SK-N-SH treated with all-trans-retinoic acid at 6 μM for 48 hours (cell line): ENCODE measurements at regions not wholly inside any gene's neighbourhood (a gene's known extent, or its start where the extent isn't known, plus 50 kb on each side); places are given as distances from the start of the nearest gene placed in this dataset.

Experiments used
- ATAC-seq: fragments of 200-7000 bp; cut with Tn5 transposase; 3 replicates; pipeline ENCODE4 v1.9.1; 2020; ENCODE audit warnings: mild to moderate bottlenecking, moderate library complexity
- ARNTL ChIP-seq: fragments of 450-650 bp; formaldehyde crosslinking; IDR thresholded peaks from 2 replicates; pipeline ENCODE4 v1.5.0; 2020; ENCODE audit warnings: low read depth, mild to moderate bottlenecking, moderate library complexity, borderline replicate concordance
- BACH2 ChIP-seq: fragments of 250-450 bp; sonication (Bioruptor Pico); IDR thresholded peaks from 2 replicates; pipeline ENCODE4 v1.9.0; 2021; ENCODE audit warnings: mild to moderate bottlenecking, borderline replicate concordance
- CREB5 ChIP-seq: fragments of 250-450 bp; sonication (Bioruptor Pico); IDR thresholded peaks from 2 replicates; pipeline ENCODE4 v1.5.1; 2020; ENCODE audit warnings: low read depth, mild to moderate bottlenecking, moderate library complexity
- CSDC2 ChIP-seq: fragments of 250-450 bp; sonication (Bioruptor Pico); IDR thresholded peaks from 2 replicates; pipeline ENCODE4 v1.5.0; 2020; ENCODE audit warnings: mild to moderate bottlenecking, moderate library complexity
- CSRNP3 ChIP-seq: fragments of 250-450 bp; sonication (Bioruptor Pico); IDR thresholded peaks from 2 replicates; pipeline ENCODE4 v1.5.1; 2021; ENCODE audit warnings: mild to moderate bottlenecking, moderate library complexity
- ESRRG ChIP-seq: fragments of 250-450 bp; sonication (Bioruptor Pico); IDR thresholded peaks from 2 replicates; pipeline ENCODE4 v1.6.1; 2021; ENCODE audit warnings: mild to moderate bottlenecking
- ISL1 ChIP-seq: fragments of 250-450 bp; sonication (Bioruptor Pico); IDR thresholded peaks from 2 replicates; pipeline ENCODE4 v2.1.2; 2022; ENCODE audit warnings: mild to moderate bottlenecking, moderate library complexity
- OSR1 ChIP-seq: fragments of 250-450 bp; sonication (Bioruptor Pico); IDR thresholded peaks from 2 replicates; pipeline ENCODE4 v1.8.0; 2022; ENCODE audit warnings: moderate library complexity, mild to moderate bottlenecking, inconsistent platforms
- PATZ1 ChIP-seq: fragments of 250-450 bp; sonication (Bioruptor Pico); IDR thresholded peaks from 2 replicates; pipeline ENCODE4 v1.8.0; 2020; ENCODE audit warnings: mild to moderate bottlenecking, moderate library complexity, borderline replicate concordance
- PPARA ChIP-seq: fragments of 250-450 bp; sonication (Bioruptor Pico); IDR thresholded peaks from 2 replicates; pipeline ENCODE4 v1.5.0; 2020; ENCODE audit warnings: mild to moderate bottlenecking, borderline replicate concordance
- RARB ChIP-seq: fragments of 250-450 bp; sonication (Bioruptor Pico); IDR thresholded peaks from 2 replicates; pipeline ENCODE4 v1.8.0; 2021; ENCODE audit warnings: mild to moderate bottlenecking, moderate library complexity
- SNAI2 ChIP-seq: fragments of 250-450 bp; sonication (Bioruptor Pico); IDR thresholded peaks from 2 replicates; pipeline ENCODE4 v1.5.0; 2020; ENCODE audit warnings: mild to moderate bottlenecking, moderate library complexity
- TCF4 ChIP-seq: fragments of 250-450 bp; sonication (Bioruptor Pico); IDR thresholded peaks from 2 replicates; pipeline ENCODE4 v1.8.0; 2021; ENCODE audit warnings: mild to moderate bottlenecking, moderate library complexity, borderline replicate concordance
- TOX ChIP-seq: fragments of 250-450 bp; sonication (Bioruptor Pico); IDR thresholded peaks from 2 replicates; pipeline ENCODE4 v1.8.0; 2021; ENCODE audit warnings: mild to moderate bottlenecking, moderate library complexity, borderline replicate concordance
- TSHZ2 ChIP-seq: fragments of 250-450 bp; sonication (Bioruptor Pico); IDR thresholded peaks from 2 replicates; pipeline ENCODE4 v1.5.0; 2020; ENCODE audit warnings: mild to moderate bottlenecking, moderate library complexity
- ZC3H10 ChIP-seq: fragments of 250-450 bp; sonication (Bioruptor Pico); IDR thresholded peaks from 2 replicates; pipeline ENCODE4 v1.5.1; 2021; ENCODE audit warnings: mild to moderate bottlenecking, moderate library complexity
- ZFP3 ChIP-seq: fragments of 250-450 bp; sonication (Bioruptor Pico); IDR thresholded peaks from 2 replicates; pipeline ENCODE4 v1.5.0; 2020; ENCODE audit warnings: mild to moderate bottlenecking, moderate library complexity
- ZFP30 ChIP-seq: fragments of 450-650 bp; formaldehyde crosslinking; IDR thresholded peaks from 2 replicates; pipeline ENCODE4 v1.5.0; 2022; ENCODE audit warnings: mild to moderate bottlenecking, moderate library complexity
- ZNF565 ChIP-seq: fragments of 450-650 bp; formaldehyde crosslinking; conservative IDR thresholded peaks from 2 replicates; pipeline ENCODE4 v1.5.0; 2020; ENCODE audit warnings: low read depth, mild to moderate bottlenecking, moderate library complexity
- ZNF70 ChIP-seq: fragments of 450-650 bp; formaldehyde crosslinking; IDR thresholded peaks from 2 replicates; pipeline ENCODE4 v1.5.0; 2020; ENCODE audit warnings: mild to moderate bottlenecking, moderate library complexity
- ZNF8 ChIP-seq: fragments of 450-650 bp; formaldehyde crosslinking; IDR thresholded peaks from 2 replicates; pipeline ENCODE4 v1.5.0; 2020; ENCODE audit warnings: mild to moderate bottlenecking, moderate library complexity

GRCh38 chr2:234429265-234429664 is 67.6 kb downstream of the ARL4C start (continued):
- TF ChIP-seq TSHZ2 (CRISPR knock-in tag) (no peak), PPARA (CRISPR knock-in tag) (no peak), ARNTL (CRISPR knock-in tag) (no peak), OSR1 (CRISPR knock-in tag) (no peak), ESRRG (CRISPR knock-in tag) (no peak), ZNF8 (CRISPR knock-in tag) (no peak)

GRCh38 chr2:234427081-234428061 is 69.5 kb downstream of the ARL4C start:
- peak; percentile 86 for ATAC-seq

GRCh38 chr2:234426616-234427015 is 70.3 kb downstream of the ARL4C start:
- ATAC-seq = no peak
- TF ChIP-seq ZC3H10 (CRISPR knock-in tag) (no peak), ZFP30 (no peak), OSR1 (CRISPR knock-in tag) (no peak), PPARA (CRISPR knock-in tag) (no peak), ESRRG (CRISPR knock-in tag) (no peak), RARB (CRISPR knock-in tag) (no peak), TCF4 (CRISPR knock-in tag) (no peak)

More at GRCh38 chr2:234427081-234428061, 69.5 kb downstream of the ARL4C start:
- TF ChIP-seq SNAI2 (CRISPR knock-in tag) = no peak
- TF ChIP-seq OSR1 (CRISPR knock-in tag) = no peak

GRCh38 chr2:234425639-234426603 is 71.0 kb downstream of the ARL4C start:
- TF ChIP-seq CREB5 (CRISPR knock-in tag) (no peak), CSRNP3 (CRISPR knock-in tag) (no peak), ESRRG (CRISPR knock-in tag) (no peak), TOX (CRISPR knock-in tag) (no peak), ZNF70 (CRISPR knock-in tag) (no peak), ZFP30 (no peak), PPARA (CRISPR knock-in tag) (no peak), ZNF565 (CRISPR knock-in tag) (no peak), ISL1 (CRISPR knock-in tag) (no peak), PATZ1 (CRISPR knock-in tag) (no peak), SNAI2 (CRISPR knock-in tag) (no peak), BACH2 (no peak), TSHZ2 (CRISPR knock-in tag) (no peak), ZNF8 (CRISPR knock-in tag) (no peak), CSDC2 (CRISPR knock-in tag) (no peak), ARNTL (CRISPR knock-in tag) (no peak), ZFP3 (no peak), TCF4 (CRISPR knock-in tag) (no peak), OSR1 (CRISPR knock-in tag) (no peak)
- no peak for ATAC-seq
